ENCODE measurements at regions not wholly inside any gene's neighbourhood (a gene's known extent, or its start where the extent isn't known, plus 50 kb on each side); places are given as distances from the start of the nearest gene placed in this dataset.
"Not testable (repeated sequence)": the region's sequence is repeated elsewhere in the genome, so short reads cannot be mapped to it uniquely, and the experiment has no call there.

DNA sequence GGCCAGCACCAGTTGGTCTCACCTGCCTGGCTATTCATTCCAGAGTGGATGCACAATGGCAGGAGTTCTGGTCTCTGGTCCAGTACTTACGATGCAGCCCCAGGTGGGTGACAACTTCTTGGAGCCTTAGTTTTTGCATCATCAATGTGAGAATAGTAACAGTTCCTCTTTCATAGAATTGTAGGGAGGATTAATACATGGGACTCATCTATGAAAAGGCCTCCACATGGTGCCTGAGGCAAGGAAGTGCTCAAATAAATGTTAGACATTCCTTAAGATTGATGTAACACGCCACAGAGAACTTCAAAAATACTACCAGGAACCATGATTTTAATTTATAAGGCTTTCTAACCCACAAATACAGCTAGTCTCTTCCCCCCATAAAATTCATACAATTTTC is 120.1 kb upstream of the CHST15 start:
- DNase-seq (ENCODE audit: low spot score) = no peak

- no peak for DNase-seq (ENCODE audit: low spot score)
These were observed 119.3 kb upstream of the CHST15 start for GRCh38 chr10:124212702-124213101.

GRCh38 chr10:124211921-124212320 is 118.5 kb upstream of the CHST15 start:
- no peak for DNase-seq (ENCODE audit: low spot score)

GRCh38 chr10:124210263-124210662 is 116.9 kb upstream of the CHST15 start:
- DNase-seq (ENCODE audit: low spot score) = no peak

GRCh38 chr10:124207391-124207790 is 114.0 kb upstream of the CHST15 start:
- DNase-seq (ENCODE audit: low spot score) = no peak

GRCh38 chr10:124206616-124207015 is 113.2 kb upstream of the CHST15 start:
- DNase-seq (ENCODE audit: low spot score) = no peak

DNA sequence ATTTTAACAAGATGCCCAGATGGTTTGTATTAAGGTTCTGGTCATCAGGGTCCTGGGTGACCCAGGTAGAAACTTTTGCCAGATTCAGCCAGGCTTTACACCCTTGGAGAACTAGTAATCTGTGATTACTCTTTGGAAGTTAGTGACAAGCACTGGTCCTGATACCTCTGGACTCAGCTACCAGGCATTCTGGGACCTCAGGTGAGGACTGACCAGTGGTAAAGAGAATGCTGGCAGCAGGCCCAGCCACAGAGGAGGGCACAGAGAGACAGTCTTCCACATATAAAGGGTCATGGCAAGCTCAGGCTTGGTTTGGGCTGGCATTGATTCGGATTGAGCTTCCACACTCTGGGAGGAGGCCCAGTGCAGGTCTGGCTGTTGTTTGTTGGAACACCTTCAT is 112.0 kb upstream of the CHST15 start:
- no peak for DNase-seq (ENCODE audit: low spot score)

- no peak for DNase-seq (ENCODE audit: low spot score)
These were observed 111.3 kb upstream of the CHST15 start for GRCh38 chr10:124204726-124205125.

GRCh38 chr10:124200011-124200410 is 106.6 kb upstream of the CHST15 start:
- no peak for DNase-seq (ENCODE audit: low spot score)

- no peak for DNase-seq (ENCODE audit: low spot score)
These were observed 105.5 kb upstream of the CHST15 start for GRCh38 chr10:124198871-124199270.

GRCh38 chr10:124198125-124198501 is 104.7 kb upstream of the CHST15 start:
- DNase-seq (ENCODE audit: low spot score) = no peak

- no peak for DNase-seq (ENCODE audit: low spot score)
These were observed 104.2 kb upstream of the CHST15 start for GRCh38 chr10:124197371-124198124.

GRCh38 chr10:124196659-124197058 is 103.3 kb upstream of the CHST15 start:
- DNase-seq (ENCODE audit: low spot score) = no peak

DNA sequence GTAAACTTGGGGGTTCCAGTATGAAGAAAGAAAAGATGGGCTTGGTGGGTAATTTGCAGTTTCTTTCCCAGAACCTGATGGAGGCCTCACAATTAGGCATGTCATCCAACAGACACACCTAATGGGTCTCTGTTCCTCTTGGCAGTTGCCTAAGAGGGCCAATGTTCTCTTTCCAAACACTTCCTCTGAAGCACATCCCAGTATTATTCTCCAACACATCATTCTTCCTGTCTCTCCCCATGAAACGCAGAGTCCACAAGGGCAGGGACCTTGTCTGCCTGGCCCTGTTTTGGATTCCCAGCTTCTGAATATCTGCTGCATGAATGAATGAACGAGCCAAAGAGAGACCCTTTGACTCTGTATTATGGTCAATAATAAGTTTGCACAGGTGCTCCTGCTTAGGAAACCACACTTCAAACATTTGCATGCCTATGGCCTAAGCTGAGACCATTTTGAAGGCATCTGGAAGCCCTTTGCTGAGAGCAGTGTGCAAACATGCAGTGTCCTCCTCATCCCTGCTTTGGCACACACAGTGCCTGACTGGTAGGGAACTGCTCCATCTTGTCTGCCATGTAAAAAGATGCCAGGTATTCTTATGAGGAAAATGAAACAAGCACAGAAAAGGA is 100.9 kb upstream of the CHST15 start:
- no peak for DNase-seq (ENCODE audit: low spot score)

- DNase-seq (ENCODE audit: low spot score) = no peak
These were observed 99.9 kb upstream of the CHST15 start for GRCh38 chr10:124193309-124193696.

GRCh38 chr10:124192664-124193308 is 99.4 kb upstream of the CHST15 start:
- not testable (repeated sequence) for DNase-seq (ENCODE audit: low spot score)

DNA sequence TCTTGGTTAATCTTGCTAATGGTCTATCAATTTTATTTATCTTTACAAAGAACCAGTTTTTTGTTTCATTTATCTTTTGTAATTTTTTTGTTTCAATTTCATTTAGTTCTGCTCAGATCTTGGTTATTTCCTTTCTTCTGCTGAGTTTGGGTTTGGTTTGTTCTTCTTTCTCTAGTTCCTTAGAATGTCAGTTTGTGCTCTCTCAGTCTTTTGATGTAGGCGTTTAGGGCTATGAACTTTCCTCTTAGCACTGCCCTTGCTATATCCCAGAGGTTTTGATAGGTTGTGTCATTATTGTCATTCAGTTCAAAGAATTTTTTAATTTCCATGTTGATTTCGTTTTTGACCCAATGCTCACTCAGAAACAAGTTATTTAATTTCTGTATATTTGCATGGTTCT is 97.1 kb upstream of the CHST15 start:
- not testable (repeated sequence) for DNase-seq (ENCODE audit: low spot score)

DNA sequence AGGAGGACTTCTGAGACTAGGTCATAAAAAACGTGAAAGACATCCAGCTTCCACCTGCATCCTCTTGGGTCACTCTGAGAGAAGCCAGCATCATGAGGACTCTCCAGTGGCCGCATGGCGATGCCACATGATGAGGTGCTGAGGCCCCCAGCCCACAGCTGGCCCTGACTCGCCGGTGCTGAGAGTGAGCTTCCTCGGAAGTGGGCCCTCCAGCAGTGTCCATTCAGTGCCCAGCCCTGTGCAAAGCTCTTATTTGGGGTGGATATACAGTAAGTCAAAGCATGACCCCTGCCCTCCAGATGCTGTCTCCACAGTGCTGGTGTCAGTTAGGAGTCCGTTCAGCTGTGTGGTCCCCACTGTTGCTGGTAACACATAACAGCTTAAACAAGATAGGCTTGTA is 93.6 kb upstream of the CHST15 start:
- no peak for DNase-seq (ENCODE audit: low spot score)

- no peak for DNase-seq (ENCODE audit: low spot score)
These were observed 91.7 kb upstream of the CHST15 start for GRCh38 chr10:124185084-124185483.

DNA sequence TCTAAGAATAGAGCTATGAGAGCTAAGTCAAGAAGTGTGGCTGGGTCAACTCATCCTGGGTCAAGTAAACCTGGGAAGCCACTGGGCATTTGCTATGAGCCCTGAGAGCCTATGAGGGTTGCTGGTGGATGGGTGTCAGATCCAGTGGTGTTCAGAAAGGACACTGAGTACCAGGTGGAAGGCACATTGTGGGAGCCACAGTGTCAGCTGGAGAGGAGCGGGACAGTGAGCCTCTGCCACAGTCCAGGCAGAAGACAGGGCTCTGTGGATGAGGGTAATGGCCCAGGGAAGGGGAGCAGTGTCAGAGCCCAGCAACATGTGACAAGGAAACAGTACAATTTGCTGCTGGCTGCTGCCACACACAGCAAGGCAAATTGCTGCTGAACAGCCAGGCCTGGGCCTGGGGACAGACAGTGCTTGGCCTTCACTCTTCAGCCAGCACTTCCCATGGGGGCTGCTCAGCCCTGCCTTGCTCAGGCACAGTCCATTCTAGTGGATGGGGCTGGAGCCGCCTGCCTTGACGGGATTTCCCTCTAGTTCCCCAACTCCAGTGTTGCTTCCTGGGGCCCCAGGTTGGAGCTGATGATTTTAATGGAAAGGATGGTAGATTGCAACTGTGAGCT is 90.9 kb upstream of the CHST15 start:
- no peak for DNase-seq (ENCODE audit: low spot score)

GRCh38 chr10:124183617-124184016 is 90.2 kb upstream of the CHST15 start:
- DNase-seq (ENCODE audit: low spot score) = no peak

GRCh38 chr10:124182088-124182541 is 88.7 kb upstream of the CHST15 start:
- DNase-seq (ENCODE audit: low spot score) = no peak

DNA sequence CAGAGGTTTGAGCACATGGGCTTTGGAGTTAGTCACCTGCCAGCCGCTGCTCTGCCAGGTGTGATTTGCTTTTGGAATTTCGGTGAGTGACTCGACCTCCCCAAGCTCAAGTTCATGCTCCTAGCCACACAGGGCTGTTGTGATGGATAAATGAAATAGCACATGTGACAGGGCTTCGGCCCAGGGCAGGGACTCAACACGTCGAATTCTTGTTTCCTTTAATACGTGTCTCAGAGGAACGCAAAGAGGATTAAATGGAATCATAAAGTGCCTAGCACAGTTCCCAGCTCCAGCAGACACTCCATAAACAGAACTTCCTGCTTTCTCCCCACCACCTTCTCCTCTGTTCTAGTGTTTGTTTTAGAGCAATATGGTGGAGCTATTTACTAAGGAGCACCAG is 88.3 kb upstream of the CHST15 start:
- DNase-seq (ENCODE audit: low spot score) = no peak

Data from activated CD4-positive, alpha-beta T cell treated with anti-CD3 and anti-CD28 coated beads, Interleukin-2, Interleukin-4, amounts not matched to agents 100 ng/mL and 50 ng/mL, durations not matched to agents 16 hours and 8 hours (primary cell).